LHCN-M2 (cell line): ENCODE measurements at regions not wholly inside any gene's neighbourhood (a gene's known extent, or its start where the extent isn't known, plus 50 kb on each side); places are given as distances from the start of the nearest gene placed in this dataset.
"Not testable (repeated sequence)": the region's sequence is repeated elsewhere in the genome, so short reads cannot be mapped to it uniquely, and the experiment has no call there.

ENCODE experiments used
- DNase-seq: peaks from one replicate; pipeline ENCODE4 v3.0.0-alpha.2; 2012; ENCODE audit warnings: low read depth

DNA sequence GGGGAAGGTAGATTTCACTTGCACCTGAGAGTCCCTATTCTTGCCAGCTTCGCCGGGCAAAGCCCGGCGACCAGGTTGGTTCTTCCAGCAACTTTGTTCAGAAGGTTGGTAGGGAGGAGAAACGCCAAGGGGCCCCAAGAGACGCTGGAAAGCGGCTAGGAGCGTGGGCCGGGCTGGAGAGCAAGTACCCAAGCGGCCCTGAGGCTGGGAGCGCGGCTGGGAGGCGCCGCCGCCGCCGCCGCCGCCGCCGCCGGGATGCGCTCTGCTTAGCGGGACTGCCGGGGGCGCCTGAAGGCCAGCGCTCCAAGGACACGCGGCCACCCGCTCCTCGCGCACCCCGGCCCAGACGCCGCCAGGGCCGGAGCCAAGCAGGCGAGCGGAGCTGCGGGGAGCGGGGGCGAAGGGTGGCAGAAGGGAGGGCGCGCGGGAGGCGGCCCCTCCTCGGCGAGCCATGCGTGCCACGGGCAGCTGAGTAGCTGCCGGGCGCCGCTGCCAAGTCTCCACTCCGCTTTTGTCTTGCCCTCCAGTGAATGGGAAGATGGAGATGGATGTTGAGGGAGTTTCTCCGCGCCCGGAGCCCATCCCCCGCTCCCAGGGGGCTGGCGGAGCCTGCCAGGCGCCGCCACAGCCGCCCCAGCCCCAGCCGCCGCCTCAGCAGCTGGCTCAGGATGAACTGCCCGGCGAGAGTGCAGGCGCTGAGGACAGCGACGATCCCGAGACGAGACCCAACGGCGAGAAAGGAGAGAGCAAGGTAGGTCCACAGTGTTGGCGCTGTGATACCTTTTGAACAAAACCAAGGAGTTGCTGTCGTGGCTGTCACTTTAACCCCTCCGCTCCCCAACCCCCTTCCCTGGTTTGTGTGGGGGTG, 227.4 kb upstream of the AZI2 start:
- DNase-seq, result peak; percentile 25

DNA sequence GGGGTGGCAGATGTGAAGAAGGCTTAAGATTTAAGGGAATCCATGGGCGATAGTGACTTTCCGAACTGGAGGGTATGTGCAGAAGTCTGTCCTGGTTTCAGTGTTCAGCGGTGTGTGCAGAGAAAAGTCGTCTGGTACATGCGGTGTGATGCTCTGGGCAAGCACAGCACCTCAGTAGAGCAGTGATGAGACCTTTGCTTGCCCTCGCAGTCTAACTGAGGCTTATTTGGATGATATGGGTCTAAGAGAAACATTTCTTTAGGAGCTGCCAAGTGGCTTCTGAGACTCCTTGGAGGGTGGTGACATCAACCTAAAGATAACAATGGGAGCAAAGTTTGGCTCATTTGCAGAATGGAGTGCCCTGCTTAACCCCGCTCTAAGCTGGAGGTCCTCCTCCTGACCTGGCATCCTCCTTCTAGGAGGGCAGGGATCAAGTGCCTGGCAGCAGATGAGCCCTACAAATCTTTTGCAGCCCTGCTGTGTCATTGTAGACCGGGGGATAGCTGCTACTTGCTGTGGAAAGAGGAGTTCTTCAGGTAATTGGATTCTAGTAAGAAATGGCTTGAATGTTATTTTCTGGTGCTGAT, 228.1 kb upstream of the AZI2 start:
- DNase-seq, result no peak

DNA sequence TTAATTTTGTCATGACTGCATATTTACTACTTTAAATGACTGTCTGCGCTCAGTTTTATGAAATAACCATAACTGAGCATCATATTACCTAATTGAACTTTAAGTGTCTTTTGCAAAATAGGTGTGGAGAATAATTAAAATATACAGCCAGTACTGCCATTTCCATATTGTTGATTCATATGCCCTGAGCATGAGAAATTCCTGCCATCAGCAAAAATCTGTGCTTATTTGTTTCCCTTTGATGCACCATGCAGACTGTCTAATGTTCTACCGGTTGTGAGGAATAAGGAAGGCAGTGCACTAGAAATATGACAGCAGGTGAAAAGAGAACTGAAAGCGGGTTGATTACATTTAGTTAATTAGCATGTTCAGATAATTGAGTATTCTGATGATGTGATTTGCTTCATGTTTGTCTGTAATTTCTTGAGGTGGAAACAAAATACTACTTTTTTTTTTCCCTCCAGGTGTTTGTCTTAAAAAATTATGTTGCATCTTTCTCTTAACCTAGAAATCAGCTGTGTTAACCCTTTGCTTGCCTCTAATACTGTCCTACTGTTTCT, 229.4 kb upstream of the AZI2 start:
- no peak for DNase-seq

DNA sequence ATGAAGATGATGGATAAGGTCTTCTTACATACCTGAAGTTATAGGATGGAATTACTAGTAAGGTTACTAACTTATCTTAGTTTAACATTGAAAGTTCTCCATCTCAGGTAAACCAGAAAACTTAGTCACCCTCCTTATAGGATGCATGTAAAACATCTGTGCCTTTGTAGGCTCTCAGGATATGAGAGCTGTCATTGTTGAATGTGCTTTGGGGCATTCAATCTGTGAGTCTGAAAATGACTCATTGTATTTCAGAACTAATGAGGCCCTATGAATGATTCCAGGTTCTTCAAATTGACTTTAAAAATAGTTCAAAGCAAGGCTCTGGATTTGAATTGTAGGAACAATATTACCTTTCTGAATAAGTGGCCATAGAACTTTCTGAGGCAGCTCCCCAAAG, 237.7 kb upstream of the AZI2 start:
- DNase-seq, result no peak

DNA sequence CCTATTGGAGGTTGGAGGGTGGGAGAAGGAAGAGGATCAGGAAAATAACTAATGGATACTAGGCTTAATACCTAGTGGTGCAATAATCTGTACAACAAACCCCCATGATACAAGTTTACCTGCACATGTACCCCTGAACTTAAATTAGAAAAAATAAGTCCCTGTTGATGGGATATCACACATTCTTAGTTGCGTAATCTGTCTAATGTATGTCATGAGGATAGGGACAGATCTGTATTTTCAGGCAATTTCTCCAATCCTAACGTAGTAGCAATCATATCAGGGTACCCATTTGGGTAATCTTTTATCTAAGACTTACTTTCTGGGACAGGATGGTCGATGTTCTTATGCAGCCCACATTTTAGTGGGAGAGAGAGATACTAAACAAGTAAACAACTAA, 239.1 kb upstream of the AZI2 start:
- DNase-seq, result no peak

DNA sequence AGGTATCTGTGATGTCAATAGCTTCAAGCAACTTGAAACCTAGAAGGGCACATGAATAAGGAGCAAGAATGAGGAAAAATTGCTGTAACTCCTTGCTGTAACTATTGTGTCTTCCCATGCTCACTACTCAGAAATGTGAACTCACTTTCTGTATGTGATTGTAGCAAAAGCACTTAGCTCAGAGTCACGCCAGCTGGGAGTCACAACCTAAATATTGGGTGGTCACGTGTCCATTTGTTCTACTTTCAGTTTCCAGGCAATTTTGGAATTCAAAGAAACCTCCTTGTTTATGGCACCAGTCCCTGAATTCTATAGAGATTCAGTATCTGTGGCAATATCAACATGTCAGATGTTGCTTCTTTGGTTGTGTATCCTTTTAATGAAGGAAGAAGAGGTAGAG, 241.6 kb upstream of the AZI2 start:
- peak; percentile 28 for DNase-seq

DNA sequence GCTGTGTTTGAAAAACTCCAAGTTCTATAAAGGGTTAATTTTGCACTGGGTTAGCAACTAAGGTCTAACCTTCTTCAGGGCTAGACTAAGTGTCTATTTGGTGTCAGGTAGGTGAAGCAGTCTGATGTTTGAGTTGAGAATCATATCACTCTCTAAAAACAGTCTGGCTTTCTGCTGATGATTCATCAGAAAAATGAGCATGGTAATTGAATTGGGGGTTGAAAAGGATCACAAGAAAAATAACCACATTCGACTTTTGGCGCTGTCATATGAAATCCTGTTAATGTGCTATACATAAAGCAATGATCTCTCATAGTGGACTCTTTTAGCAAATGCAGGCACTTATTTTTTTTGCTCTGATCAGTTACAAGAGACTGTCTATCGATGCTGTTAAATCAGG, 242.2 kb upstream of the AZI2 start:
- peak; percentile 37 for DNase-seq

DNA sequence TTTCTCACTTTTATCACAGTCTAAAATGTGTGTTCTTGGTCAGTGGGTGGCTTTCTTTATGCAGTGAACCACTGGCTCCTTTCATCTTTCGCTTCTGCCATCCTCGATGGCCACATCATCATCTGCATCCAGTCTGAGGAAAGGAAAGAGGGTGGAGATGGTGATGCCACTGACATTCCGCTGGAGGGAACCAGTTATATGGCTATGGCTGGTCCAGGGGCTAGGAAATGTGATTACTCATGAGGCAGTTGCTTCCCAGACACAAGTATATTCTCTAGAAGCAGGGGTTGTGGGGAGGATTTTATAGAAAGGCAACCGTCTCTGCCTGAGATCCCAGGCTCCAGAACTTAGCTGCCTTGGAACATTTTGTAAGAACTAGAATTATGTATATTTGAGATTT, 246.7 kb upstream of the AZI2 start:
- DNase-seq, result no peak

DNA sequence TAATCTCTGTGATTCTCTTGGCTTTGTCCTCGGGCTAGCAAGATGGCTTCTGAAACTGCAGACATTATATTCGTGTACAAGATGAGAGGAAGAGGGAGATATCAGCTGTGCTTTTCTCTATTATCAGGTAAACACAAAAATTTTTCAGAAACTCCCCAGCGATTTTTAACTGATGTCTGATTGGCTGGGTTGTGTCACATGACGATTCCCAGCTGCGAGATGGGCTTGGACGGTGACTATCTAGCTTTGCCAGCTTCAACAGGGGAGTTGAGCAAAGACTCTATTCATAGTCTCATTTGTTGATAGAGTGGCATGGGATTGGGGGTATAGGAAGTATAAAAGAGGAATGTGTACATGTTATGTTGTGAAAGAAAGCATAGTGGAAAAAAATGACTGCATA, 248.8 kb upstream of the AZI2 start:
- DNase-seq, result no peak

DNA sequence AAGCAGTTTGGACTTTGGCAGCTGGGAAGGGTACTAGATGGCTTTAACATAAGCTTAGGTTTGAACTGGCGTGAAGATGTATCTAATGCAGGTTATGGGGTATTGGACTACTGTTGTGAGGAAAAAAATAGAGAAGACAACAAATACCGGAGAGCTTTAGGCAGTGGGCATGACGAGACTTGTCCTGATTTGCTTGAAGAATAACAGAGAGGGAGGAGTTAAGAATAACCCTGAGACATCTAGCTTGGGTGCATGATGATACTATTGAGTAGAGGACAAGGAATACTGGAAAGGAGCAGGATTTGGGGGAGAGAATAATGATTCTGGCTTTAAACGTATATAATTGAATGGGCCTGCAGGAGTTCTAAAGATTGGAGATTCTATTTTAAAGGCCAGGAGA, 249.5 kb upstream of the AZI2 start:
- no peak for DNase-seq

DNA sequence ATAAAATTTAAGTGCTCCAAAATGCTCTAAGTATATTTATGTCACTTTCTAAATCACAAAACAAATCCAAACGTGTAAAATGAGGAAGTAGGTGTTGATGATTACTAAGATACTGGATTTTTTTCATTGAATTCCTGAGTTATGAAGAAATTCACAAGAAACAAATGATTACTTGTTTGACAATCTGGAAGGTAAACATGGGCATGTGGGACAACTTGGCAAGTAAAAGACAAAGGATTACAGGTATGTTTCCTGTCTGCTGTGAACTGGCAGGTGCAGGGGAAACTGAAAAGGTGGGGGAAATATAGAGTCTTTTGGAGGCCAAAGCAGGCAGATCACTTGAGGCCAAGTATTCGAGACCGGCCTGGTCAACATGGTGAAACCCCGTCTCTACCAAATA, 252.7 kb upstream of the AZI2 start:
- DNase-seq, result no peak

DNA sequence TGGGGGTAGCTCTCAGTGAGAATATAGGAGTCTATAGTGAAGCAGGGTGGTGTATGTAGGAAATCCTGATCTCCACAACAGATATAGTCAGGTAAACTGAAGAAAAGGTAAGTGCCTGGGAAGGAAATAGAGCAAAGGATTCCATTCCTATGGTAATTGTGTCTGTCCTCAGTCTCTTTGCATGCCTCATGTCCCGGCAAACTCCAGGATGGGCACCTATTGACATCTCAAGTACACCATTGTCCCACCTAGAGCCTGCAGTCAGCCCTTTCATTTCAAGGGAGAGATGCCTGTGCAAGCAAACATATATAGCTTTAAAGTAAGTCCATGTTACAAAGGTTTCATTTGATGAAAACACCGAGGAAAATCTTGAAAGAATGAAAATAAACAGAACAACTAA, 257.7 kb upstream of the AZI2 start:
- no peak for DNase-seq

DNA sequence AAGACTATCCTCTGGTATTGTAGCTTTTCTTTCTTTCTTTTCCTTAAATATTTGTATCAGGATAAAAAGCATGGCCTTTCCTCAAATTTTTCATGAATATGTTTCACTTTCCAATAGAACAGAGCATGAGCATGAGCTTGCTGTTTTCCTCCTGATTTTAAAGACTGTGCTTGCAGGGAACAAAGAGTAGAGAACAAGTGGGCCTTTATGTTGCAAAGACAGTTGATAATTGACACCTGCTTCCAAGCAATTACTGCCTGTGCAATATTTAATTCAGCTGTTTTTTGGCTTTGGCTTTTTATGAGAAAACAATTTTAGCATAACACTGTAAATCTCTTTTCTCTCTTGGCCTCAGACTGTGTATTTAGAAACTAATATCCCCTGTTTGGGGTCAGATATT, 263.6 kb upstream of the AZI2 start:
- DNase-seq, result no peak

DNA sequence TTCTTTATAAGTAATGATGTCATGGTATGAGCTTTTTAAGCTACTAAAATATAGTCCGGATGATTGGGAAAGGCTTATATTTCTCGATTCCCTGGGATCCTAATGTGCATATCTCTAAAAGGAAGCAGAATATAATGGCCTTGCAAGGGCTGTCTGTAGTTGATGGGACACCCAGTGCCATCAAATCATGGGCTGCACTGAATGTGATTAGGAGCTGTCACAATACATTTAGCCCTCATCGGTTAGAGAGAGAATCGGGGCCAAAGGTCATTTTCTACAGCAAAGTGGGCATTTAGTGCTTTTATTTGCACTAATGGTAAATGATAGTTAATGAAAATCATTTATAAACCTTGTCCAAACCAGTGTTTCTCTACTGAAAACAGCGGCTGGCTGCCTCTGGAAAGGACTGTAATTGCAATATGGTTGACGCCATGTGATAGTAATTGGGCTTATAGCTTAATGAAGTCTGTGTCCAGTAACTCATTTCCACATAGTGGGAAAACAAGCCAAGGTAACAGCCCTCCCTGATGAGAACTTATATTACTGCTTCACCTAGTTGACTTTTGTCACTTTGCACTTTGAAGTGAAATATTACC, 265.0 kb upstream of the AZI2 start:
- DNase-seq, result no peak

DNA sequence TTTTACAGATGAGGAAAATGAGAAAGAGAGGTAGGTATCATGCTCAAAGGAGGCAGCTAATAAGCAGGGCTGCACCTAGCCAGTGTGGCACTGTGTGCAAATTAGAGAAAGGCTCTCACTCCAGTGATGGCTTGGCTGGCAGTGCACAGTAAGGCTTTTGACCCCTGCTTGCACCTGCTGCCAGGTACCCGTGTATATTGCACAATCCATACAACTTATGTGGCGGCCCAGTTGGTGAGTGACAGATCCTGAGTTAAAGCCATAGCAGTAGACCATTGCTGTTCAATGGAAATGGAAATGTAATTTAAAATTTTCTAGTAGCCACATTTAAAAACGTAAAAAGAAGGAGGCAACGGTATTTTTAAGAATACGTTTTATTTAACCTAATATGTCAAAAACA, 266.4 kb upstream of the AZI2 start:
- DNase-seq, result no peak

DNA sequence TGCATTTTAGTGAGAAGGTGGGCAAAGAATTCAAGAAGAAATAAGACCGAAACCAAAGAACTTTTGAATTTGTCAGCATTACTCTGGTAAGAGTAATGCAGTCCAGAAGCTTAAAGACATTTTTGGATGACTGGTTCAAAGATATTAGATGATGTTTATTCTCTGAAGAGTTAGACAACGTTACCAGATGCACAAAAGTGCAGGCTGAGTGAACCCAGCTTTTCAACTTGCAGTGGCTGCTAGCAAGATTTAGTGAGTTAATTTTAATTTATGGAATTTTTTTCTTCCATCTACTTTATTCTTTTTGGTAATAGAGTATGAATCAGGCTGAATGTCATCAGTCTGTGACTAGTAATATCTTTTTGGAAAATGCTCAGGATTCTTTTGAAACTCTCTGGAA, 267.3 kb upstream of the AZI2 start:
- DNase-seq, result no peak

DNA sequence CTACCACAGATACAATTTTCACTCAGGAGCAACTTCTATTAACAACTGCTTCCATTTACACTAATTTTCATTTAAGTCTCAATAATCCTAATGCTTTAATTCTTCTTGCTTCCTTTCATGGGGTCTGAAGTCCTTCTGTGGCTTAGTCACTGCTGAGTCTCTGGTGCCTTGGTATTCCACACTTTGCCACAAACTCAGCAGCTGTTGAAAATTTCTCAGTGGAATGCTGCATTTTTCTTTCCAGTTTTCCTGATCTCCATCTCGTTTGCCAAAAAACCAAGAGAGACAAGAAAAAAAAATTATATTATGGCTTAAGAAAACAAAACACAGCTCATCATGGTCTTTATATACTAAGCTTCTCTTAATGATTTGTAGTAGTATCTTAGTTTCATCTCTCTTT, 269.2 kb upstream of the AZI2 start:
- DNase-seq, result peak; percentile 77

DNA sequence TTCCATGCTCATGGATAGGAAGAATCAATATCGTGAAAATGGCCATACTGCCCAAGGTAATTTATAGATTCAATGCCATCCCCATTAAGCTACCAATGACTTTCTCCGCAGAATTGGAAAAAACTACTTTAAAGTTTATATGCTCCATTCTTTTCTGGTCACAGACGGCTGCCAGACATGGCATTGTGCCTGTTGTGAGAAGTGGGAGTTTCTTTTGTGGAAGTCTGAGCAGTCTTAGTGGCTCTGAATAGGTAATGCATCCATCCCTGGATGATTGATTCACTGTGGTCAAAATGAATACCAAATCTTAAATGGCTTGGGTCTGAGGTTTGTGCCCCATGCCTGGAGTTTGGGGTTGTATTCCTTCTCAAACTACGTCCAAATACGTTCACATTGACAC, 274.5 kb upstream of the AZI2 start:
- no peak for DNase-seq

DNA sequence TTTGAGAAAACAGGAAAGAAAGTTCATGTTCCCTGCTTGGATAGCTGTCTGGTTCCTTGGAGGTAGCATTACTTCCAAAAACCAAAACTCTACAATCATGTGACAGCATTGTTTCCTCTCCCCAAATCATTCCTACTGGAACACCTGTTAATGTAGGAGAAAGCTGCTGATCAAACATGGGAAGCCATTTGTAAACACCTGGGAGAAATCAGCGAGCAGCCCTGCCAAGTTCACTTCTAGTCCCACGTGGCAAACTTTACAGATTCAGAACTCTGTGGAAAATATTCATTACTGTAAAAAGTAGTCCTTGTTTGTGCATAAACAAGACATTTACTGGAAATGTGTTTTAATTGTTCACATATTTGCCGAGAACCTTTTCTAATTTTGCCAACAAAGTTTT, 275.5 kb upstream of the AZI2 start:
- DNase-seq, result no peak

DNA sequence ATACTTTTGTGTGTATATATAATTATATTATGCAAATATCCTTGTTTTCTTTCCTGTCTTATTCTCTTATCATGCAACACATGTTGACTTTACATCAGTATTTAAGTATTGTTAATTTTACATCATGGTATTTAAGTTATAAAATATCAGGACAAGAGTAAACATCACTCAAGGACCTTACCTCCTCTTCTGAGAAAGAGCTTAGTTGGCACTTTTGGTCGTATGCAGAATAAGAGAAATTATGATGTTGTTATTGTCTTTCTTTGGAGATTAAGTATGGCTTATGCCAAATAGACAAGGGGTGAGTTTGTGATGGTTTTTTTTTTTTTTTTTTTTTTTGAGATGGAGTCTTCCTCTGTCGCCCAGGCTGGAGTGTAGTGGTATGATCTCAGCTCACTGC, 279.2 kb upstream of the AZI2 start:
- not testable (repeated sequence) for DNase-seq

DNA sequence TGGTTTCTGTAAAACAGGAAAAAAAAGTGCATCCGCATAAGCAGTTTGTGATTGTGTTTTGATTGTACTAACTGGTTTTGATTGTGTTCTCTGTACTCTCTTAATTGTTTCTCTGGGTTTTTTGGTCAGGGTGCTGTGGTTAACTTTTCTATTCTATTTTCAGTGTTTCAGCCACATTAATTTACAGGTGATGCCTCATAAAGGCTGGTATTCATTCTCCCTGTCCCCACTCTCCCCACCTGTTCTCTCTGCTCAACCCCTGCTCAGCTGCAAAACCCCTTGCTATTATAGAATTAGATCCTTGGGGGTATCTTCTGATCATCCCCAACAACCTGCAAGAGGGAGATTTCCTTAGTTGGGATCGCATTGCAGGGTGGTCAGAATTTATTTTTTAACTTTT, 285.4 kb upstream of the AZI2 start:
- no peak for DNase-seq

DNA sequence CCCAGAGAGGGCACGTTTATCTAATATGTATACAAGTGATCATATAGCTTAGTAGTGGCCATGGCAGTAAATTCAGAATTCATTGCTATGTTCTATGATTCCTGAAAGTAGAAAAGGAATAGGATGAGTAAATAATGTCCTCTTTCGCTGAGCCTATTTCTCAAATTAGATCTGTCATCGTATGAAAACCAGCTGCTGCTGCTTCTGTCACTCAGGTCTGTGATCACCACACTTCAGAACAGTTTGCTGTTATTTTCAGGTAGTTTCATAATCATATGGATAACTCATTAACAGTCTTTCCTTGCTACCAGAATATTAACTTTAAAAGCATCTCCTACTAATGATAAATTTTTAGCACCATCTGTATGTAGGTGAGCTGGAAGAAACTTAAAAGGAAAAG, 289.1 kb upstream of the AZI2 start:
- DNase-seq, result peak; percentile 3

DNA sequence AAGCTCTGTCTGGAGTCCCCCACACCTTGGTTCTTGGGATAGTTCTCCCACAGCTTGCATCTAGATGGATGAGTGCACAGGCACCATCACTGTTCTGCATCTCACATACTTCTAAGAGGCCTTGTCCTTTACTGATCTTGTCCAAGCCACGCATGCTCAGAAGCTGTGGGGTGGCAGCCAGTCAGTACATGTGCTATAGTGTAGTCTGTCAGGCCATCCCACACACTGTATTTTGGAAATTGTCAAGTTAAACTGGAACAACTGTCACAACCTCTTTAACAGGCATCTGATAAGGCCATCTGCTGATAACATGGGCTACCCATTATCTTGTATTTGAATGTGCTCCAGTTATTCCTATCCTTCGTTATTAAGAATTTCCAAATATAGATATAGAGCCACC, 296.5 kb upstream of the AZI2 start:
- DNase-seq, result no peak
